HG03045 (cell line): ENCODE measurements at regions not wholly inside any gene's neighbourhood (a gene's known extent, or its start where the extent isn't known, plus 50 kb on each side); places are given as distances from the start of the nearest gene placed in this dataset.
"Not testable (repeated sequence)": the region's sequence is repeated elsewhere in the genome, so short reads cannot be mapped to it uniquely, and the experiment has no call there.

ENCODE experiments used
- ATAC-seq: cut with Tn5 transposase; IDR thresholded peaks from one replicate; pipeline ENCODE4 v1.9.1; 2021; ENCODE audit warnings: mild to moderate bottlenecking, moderate library complexity; ENCODE audit not compliant: unreplicated experiment

DNA sequence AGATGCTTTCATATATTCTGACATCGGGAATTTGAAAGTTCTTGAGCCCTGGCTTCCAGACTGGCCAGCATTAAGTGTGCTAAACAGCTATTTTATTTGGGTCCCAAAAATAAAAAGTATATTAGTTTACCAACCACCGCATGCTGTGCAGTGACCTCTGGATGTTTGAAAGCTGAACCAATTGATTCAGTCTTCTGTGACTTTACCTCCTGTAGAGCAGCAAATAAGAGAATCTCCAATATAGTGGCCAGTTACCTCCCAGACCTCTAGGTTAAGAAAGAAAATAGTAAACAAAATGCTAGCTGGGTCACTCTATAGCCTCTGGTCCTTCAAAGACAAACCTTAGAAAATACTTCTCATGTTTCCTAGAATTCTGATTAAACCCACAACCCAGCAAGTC is 424.6 kb upstream of the NFE2L3 start:
- no peak for ATAC-seq

DNA sequence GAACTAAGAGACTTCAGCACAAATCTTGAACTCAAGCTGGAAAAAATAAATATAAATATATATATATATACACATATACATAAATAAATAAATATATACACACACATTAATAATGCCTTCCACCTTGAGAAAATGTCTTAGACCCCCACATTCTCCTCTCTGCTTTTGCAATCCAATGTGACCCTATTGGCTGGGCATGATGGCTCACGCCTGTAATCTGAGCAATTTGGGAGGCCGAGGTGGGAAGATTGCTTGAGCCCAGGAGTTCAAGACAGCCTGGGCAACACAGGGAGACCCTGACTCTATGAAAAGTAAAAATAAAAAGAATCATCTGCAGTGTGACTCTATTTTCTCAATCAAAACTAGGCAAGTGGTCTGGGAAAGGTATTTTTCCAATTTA is 424.1 kb upstream of the NFE2L3 start:
- ATAC-seq: no peak

DNA sequence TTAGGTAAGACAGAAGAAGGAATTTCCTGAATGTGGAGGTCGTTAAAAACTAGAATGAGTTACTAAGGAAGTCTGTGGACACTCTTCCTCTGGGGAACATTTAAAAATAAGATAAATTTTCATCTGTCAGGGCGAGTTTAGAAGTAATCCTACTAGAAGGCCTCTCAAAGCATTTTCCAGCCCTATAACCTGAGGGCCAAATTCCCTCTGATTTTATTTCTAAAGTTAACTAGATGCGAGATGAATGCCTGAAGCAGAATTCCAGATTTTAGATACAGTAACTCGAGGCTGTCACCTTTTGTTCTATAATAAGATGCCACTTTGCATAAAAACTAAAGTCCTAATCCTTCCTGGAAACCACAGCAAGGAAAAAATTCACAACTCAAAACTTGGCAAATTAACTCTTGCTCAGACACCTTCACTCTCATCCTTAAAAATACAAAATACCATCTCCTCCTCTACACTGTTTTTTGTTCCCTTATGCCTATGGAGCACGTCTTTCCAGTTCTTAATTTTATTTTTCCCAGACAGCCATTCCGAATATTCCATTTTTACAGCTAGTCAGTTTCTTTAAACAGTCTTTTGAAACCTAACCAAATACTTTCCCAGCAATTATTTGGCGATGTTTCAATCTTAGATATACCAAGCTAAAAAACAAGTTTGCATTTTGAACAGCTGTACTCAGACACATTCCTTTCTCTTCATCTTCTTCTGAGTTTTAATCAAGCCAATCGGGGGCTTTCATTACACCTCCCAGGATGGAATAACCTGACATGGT is 420.7 kb upstream of the NFE2L3 start:
- no peak for ATAC-seq

DNA sequence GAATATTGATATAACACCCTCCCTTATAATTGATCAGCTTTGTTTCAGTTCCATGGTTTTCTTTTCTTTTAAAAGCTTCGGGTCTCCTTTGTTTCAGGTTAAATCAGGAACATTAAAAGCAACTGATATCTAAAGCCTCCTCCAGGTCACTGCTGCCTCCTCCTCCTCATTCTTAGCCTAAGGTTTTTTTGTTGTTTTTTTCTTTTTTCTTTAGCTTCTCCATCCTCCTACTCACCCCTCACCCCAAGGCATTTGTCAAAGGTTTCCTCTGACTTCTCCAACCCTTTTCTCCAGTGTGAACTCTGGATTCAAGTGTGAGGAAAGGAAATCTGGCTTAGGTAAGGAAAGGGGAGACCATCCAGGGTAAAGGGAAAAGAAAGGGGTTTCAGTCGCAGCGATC is 420.2 kb upstream of the NFE2L3 start:
- no peak for ATAC-seq

DNA sequence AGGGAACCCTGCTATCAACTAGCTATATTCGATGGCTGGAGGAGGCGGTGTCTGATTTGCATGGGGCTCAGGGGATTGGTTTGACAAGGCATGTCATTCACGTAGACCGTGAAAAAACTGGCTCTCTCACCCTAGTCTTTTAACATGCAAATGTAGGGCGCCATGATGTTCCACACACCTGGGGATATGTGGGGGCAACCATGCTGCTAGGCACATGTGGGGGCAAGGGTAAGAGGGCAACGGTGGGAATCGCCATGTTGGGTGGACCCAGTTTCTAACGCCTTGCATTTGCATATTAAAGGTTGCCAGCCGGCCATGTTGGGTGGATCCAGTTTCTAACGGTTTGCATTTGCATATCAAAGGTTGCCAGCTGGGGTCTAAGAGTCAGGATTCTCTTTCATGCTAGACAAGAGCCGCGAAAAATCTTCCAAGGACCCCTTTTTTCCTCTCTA is 419.2 kb upstream of the NFE2L3 start:
- no peak for ATAC-seq

DNA sequence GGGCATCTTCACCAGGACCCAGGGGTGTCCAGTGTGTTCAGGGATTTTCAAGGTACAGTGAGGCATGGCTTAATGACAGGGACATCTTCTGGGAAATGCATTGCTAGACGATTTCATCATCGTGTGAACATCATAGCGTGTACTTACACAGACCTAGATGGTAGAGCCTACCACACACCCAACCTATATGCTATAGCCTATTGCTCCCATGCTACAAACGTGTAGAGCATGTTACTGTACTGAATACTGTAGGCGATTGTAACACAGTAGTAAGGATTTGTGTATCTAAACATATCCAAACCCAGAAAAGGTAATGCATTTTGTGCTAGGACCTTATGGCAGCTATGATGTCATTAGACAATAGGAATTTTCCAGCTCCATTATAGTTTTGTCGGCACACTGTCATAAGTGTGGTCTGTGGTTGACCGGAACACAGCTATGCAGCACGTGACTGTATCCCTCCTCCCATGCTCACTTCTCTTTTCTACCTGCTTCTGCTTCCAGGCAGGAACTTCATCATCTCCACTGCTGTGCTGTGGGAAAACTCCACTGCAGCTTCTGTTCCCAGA is 416.2 kb upstream of the NFE2L3 start:
- no peak for ATAC-seq

DNA sequence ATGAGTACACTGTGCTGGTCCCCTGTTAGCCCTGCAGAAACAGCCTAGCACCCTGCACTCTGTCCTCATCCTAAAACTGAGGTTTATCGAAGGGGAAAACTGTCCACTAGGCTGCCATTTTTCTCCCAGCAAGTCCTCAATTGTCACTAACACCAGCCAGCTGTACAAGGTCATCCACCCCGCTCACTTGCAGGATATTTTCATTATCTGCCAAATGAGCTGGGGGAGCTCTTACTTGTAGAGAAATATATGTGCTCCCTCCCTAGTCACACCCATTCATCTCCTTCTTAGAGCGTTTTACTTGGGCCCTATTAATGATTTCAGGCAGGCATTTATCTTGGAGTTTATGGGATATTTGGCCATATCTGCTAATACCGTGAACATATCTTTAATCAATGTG is 413.5 kb upstream of the NFE2L3 start:
- no peak for ATAC-seq

DNA sequence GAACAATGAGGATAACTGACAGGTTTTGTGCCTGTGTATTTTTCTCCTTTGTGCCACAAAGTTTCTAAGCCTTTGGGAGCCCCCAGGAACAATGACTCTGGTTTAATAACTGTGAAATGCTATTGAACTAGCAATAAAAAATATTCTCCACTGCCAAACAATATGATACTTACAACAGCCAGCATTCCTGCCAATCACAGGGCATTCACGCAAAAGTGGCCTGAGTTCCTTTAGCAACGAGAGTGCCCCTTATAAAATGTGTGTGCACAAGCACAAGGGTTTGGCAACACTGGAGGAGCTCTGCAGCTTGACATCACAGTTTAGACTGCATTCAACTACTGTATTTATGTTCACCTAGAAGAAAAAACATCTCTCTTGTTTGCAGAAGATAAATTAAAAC is 412.9 kb upstream of the NFE2L3 start:
- no peak for ATAC-seq

DNA sequence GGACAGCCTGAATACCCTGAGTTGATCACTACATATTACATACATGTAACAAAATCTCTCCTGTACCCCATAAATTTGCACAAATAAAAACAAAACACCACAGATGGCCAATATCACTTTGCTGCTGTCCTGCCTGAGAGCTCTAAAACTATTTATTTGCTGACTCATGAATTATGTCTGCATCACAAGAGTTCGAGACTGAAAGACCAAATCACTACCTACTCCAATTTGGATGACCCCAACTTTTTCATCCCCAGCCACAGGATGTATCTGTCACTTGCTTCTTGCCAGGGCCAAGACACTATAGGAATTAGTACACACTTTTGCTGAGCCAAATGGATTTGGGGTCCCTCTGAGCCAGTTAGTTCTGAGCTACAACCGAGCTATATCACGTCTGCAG is 409.7 kb upstream of the NFE2L3 start:
- no peak for ATAC-seq

DNA sequence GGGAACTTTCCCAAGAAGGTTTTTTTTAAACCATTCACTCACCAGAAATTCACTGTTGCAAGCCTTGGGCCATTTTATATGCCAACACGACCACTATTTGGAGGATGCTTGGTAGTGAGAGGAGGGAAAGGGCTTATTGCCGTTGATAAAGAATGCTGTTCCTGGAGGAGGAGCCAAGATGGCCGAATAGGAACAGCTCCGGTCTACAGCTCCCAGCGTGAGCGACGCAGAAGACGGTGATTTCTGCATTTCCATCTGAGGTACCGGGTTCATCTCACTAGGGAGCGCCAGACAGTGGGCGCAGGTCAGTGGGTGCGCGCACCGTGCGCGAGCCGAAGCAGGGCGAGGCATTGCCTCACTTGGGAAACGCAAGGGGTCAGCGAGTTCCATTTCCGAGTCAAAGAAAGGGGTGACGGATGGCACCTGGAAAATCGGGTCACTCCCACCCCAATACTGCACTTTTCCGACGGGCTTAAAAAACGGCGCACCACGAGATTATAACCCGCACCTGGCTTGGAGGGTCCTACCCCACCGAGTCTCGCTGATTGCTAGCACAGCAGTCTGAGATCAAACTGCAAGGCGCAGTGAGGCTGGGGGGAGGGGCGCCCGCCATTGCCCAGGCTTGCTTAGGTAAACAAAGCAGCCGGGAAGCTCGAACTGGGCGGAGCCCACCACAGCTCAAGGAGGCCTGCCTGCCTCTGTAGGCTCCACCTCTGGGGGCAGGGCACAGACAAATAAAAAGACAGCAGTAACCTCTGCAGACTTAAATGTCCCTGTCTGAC is 408.1 kb upstream of the NFE2L3 start:
- ATAC-seq: not testable (repeated sequence)

DNA sequence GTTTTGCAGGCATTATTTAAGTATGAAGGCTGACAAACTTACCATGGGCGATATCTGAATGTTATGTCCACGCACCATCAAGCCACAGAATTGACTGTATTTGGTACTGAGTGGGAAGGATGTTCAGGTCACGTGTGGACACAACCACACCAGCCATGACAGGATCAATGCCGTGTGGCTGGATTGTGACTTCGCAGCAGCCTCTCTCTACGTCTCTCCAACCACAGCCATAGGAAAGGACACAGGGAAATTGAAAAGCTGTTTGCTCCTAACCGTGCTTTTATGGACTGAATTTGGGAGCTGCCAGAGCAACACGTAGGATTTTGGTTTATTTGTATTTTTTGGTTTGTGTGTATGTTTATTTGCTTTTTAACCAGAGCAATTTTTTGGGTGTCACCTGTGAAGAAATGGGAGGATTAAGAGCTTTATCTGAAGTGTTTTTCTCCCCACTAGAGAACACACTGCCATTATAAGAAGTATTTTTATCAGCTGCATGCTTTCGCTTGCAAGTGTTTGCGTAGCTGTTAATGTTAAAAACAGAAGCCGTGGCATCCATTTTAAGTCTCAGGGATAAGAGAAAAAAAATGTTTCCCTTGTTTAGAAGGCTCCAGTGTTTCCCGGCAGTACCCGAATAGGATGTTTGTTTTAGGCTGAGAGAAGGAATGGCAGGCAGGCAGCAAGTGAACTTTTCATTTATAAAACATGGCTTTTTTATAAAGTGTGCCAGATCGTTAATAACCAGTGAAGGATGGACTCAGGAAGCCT is 401.1 kb upstream of the NFE2L3 start:
- ATAC-seq: no peak

DNA sequence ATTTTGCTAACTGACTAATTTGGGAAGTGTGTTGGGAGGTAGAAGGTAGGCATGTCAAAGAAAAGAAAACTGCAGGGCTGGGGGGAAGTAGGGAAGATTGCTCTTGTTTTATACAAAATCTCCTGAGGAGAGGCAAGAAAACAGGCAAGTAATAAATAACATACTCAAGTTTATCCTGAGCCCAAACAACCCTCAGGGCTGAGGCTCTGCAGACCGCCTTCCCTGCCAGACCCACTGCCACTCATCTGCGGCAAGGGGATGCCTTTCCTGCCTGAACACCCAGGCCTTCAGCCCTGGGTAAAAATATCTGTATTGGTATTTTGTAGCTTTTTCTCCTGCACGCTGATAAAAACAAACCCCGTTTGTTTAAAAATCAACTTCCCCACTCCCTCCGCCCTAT is 399.8 kb upstream of the NFE2L3 start:
- ATAC-seq: no peak

DNA sequence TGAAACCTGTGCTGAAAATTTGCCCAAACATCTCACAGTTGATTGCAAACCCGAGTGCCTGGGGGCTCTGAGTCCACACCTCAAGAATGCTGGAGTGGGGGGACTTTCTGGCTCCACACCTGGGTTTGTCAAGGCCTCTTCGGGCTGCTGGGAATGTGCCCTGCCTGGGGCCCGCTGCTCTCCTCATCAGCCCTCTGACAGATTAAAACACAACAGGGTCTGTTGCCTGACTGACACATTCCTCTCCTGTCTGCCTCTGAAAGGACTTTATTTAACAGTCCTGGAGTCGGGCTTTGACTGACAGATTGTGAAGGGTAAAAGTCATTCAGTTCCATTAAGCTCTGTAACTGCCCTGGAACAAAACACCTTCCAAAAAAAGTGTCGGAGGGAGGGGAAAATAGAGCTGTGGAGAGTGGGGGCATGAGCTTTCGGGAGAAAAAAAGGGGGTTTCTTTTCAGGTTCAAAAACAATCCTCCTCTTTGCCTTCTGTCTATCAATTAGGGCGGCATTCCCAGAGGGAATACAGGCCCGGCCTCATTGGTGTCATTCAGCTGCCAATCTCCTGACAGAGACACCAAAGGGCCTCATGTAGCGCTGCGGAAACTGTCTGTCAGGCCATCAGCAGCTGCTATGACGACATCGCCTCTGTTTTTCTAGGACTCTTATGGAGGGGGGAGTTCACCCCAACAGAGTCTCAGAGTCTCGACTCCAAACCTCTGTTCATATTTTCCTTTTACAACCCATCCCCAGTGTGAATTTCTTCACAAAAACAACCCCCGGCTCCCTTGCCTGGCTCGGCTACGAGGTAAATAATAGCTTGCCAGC is 398.8 kb upstream of the NFE2L3 start:
- no peak for ATAC-seq

DNA sequence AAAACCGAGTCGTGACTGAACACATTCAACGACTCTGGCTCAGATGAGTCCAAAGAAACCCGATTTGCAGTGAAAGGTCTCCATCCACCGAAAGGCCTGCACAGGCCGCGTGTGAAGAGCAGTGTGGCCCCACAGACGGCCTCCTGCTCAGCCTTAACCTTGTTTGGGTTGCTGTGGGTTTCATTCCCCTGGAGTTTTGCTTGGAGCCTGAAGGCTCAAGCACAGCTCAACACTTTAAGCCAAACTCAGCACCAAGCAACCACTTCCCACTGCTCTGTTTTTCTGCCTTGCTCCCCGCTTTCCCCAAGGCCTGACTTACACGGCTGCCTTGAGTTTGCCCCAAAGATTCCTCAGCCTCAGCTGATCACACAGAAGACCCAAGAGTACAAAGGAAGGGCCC is 398.2 kb upstream of the NFE2L3 start:
- ATAC-seq: no peak

DNA sequence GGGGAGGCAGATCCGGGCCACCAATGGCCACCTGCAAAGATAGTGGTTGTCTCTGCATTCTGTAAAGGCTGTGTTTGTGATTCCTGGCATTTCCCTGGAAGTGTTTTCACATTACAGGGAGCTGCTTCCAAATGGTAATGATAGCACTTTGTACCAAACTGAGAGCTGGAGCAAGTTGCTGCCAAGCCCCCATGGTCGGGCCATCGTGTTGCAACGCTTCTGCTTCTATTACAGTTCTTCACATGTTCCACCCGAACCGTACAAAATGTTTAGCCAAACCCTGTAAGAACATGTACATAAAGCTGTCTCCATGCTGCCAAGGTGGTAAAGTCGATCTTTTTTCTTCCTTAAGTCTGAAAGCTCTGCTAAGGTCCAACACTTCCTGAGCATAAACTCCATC is 397.7 kb upstream of the NFE2L3 start:
- ATAC-seq: no peak

DNA sequence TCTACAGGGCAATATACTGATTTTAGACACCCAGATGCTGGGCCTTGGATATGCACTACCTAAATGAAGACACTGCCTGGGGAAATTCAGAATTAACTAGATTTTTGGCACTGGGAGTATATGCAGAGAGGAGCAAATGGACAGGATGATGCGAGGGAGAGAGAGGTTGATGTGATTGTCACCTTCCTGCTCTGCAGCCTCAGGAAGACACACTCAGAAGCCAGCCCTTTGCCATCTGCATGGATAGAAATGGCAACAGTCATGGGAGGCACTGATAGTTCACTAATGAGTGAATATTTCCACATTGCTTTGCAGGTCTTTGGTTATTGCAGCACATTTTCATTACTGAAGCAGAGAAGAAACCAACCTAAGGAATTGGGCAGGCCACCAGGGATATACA is 397.2 kb upstream of the NFE2L3 start:
- ATAC-seq: no peak

DNA sequence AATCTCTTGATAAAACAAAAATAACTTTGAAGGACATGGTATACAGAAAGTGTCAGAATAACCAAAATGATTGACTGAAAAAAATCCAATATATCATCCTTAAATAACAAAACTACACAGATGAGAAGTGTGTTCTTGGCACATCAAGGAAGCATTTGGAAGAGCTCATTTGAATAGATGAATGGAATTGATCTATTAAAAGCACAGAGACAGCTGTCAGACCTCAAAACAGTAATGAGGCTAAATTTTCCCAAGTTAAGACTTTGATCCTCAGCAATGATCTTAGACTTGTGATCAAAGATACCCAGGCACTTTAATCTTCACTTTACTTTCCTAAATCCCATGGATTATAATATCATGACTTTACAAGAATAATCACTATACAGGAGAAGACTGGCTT is 395.4 kb upstream of the NFE2L3 start:
- no peak for ATAC-seq

DNA sequence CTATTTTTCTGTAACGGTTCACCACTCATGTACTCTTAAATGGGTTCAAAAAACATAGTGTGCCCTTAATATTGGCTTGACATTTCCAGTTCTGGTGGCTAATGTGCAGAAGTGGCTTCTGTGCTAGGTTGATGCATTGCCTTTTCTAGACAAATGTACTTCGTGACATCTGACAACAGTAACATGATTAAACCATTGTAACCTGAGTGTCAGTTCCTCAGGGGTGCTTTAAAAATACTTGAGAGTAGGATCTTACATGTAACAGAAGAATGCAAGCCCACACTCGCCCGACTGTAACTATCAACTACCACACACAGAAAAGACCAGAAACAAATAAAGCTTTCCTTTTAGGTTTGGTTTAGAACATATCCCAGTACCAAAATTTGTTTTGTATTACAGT is 393.4 kb upstream of the NFE2L3 start:
- ATAC-seq: no peak

DNA sequence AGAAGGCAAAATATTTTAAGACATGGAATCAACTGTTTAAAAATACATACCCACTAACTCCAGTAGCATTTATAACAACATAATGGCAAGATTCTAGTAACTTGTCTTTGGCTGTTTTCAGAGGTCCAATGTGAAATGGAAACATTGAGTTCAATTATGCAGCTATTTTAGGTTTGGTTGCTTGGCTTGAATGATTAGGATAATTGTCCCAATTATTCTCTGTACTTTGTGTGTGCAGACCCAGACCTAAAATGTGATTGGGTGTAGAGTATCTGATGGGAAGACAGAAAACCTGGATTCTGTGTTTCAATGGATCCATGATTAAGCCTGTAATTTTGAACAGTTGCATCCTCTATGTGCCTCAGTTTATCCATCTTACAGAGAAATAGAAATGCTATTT is 392.7 kb upstream of the NFE2L3 start:
- ATAC-seq: no peak

DNA sequence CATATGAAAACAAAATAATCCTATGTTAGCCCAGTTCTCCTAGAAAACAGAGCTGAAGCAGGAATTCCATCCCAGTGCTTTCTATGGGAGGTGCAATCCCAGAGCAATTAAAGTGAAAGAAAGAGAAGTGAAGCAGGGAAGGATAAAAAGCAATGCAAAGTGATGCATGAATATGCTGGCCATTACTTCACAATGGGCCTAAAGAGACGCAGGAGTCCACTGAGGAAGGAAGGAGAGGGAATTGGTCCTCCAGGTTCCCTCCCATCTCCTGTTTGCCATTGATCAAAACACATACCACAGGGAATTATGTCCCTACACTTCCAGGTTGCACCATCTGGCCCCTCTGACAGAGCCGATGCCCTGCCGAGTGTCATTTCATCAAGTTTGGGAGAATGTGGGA is 392.2 kb upstream of the NFE2L3 start:
- no peak for ATAC-seq
